ENCODE measurements at regions not wholly inside any gene's neighbourhood (a gene's known extent, or its start where the extent isn't known, plus 50 kb on each side); places are given as distances from the start of the nearest gene placed in this dataset.

- no peak for TF ChIP-seq CTCF (IDR thresholded peaks at IDR 0.05)
- TF ChIP-seq POLR2A (IDR thresholded peaks at IDR 0.05) = no peak
- no peak for TF ChIP-seq EP300 (IDR thresholded peaks at IDR 0.05)
Measured at GRCh38 chr12:90828621-90829020, 126.4 kb downstream of the CCER1 start.

Data from stomach (tissue), 4 donors.